ENCODE measurements at regions not wholly inside any gene's neighbourhood (a gene's known extent, or its start where the extent isn't known, plus 50 kb on each side); places are given as distances from the start of the nearest gene placed in this dataset.
A peak's percentile ranks its signal among the peaks of the same experiment; 100 is the strongest.
"Not testable (repeated sequence)": the region's sequence is repeated elsewhere in the genome, so short reads cannot be mapped to it uniquely, and the experiment has no call there.

DNA sequence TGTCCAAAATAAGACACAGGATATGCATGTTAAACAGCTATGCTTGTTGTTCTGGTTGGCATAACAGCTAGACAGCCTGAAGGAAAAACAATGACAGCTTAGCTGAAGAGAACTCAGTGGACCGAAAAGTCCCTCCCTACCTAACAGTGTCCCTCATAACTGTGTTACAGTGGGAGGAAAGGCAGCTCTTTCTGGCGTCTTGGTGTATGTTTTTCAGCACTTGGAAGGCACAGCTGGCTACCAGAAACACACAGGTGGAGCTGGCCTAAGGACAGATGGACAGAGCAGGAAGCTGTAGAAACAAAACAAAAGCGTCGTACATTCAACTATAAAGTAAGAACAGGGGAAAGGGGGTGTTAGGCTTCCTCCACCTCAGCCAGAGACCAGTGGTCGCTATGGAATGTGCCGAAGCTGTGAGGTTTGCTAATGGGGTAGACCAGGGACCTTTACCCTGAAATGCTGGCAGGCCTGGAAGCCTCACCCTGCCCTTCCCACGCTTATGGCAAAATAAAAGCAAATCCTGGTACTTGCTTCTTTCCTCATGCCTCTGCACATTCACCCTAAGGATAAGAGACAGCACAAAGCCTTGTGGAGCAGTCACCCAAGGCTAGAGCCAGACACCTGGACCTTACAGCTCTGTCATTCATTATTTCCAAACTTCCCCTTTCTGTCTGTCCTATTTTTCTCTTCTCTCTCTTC lies 103.5 kb upstream of the TRIB2 start:
- DNase-seq, result no peak

DNA sequence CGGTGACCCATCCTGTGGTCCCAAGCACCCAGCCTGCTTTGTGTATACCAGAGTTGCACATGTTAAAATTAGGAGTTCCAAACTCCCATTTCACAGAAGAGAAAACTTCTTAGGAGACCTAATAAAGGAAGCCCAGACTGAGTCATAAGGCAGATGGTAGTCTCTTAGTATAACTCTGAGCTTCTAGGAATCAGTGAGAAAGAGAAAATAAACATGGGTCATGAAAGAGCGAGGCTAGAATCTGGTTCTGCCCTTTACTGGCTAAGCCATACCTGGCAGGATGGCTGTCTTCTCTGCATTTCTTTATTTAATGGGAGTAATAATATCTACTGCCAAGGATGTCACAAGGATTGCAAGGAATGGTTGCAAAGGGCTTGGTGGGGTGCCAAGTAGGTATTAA lies 101.2 kb upstream of the TRIB2 start:
- no peak for DNase-seq

DNA sequence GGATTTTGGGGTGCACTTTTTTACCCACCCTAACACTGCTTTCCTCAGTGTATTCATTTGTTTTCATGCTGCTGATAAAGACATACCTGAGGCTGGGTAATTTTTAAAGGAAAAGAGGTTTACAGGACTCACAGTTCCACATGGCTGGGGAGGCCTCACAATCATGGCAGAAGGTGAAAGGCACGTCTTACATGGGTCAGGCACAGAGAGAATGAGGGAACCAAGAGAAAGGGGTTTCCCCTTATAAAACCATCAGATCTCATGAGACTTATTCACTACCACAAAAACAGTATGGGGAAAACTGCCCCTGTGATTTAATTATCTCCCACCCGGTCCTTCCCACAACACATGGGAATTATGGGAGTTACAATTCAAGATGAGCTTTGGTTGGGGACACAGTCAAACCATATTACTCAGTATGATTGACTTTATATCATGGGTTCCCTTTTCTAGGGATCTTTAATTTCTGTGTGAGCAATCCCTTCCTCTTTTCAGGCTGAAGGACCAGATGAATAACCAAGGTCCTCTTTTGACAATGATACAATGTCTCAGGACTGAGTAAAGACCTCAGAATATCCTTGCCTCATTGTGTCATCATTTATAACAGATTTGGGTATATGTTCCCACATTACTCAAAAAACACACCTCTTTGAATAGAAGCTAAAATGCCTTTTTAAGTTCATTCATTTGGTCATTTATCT lies 100.1 kb upstream of the TRIB2 start:
- peak; percentile 77 to 95 (median 93) for DNase-seq

DNA sequence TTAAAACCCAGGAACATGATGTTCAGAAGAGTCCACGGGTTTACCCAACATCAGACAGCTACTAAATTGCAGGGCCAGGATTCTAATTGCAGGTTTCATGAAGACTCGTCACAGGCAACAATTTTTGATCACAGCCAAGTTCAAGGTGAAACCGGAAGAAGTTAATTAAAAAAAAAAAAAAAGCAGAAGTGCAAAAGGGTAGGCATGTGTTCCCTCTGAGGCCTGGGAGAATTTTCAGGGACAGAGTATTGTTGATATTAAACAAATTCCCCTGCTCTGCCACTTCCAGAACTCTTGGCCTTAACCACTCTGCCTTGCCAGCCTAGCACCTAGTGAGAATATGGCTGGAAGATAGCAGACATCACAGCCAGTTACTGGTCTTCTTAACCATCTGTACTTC lies 99.4 kb upstream of the TRIB2 start:
- DNase-seq, result peak; percentile 31 to 35 (median 32)

DNA sequence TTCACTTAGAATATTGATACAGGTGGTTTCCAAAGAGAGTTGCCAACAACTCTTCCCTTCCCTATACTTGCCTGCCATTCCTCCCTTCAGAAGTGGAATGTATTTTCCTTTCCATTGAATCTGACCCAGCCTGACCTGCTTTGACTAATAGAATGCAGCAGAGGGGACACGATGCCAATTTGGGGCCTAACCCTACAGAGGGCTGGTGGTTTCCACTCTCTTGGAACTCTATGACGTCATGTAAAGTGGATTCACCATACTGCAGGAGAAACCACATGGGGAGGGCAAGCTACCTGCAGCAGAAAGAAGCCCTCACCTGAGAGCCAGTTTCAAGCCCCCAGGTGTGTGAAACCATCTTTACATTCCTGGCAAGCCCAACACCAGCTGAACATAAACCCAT lies 98.9 kb upstream of the TRIB2 start:
- DNase-seq, result no peak

DNA sequence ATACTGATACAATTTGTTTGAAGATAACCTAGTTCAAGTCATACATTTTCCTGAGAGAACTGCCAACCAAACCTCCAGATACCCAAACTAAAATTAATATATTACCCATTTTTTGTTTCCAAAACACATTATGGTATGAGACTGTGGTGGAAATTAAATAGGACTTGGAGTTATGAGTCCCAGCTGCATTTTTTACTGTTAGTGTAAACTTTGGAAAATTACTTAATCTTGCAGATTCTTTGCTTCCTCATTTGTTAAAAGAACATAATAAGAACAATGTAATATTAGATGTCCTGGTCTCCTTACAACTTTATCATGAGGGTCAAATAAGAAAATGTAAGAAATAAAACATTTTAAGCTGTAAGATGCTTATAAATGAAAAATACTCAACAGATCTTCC lies 98.2 kb upstream of the TRIB2 start:
- DNase-seq, result peak in 1 of 3 donors; percentile 13

DNA sequence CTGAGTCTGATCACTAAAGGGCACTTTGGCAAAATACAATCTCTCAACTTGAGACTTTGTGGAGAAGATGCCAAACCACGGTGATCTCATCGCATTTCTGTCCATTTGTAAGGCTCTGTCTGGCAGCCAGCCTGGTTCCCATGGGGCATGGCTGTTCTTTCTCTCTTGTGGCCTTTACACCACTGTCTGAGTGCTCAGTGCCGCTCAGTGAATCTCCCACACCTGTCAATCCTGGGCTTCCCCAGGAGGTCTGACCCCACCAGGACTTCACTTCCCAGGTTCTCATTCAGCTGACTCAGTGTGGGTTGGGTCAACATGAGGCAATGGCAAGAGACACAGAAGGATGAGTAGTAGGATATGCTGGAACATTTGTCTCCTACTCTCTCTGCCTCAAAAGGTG lies 96.8 kb upstream of the TRIB2 start:
- DNase-seq, result peak; percentile 38 to 52 (median 43)

DNA sequence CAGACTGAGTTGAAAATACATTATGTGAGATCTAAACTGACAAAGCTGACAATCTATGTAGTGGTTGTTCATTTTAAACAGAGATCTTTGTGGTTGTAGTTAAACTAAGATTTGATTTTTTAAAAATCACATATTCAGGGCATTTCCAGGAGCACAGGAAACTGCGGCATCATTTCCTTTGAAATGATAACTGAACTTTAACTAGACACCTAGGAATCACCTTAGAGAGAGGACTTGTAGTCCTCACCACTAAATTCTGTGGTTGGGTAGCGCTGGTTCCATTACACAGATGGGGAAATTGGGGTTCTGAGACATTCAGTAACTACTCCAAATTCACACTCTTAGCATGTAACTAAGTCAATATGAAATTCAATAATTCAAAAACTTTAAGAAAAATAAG lies 96.0 kb upstream of the TRIB2 start:
- DNase-seq, result no peak

DNA sequence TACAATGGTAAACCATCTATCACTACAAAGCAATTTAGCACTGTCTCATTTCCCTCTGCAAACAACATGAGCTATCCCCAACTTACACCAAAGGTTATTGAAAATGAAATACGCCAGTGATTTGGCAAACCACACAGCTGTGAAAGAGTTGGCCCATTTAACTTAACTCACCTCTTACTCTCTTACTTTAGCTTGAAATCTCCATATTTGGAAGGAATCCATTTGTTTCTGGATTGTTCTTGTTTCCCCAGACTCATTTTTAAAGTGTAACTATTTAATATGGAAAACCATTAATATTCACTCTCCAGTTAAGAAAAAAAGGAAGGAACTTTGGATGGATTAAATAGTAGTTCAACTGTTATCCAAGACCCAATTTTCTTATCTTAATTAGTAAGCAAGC lies 93.7 kb upstream of the TRIB2 start:
- DNase-seq, result no peak

DNA sequence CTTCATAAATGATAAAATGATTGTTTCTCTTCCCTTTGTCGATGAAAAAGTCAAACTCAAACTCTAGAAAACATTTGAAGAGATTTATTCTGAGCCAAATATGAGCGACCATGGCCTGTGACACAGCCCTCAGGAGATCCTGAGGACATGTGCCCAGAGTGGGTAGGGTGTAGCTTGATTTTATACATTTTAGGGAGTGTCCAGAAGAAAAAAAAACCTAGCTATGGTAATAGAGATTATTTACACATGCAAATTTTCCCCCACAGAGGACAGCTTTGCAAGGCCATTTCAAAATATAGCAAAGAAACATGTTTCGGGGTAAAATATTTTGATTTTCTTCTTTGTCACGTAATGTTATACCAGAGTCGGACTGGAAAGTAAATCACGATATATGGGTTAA lies 92.4 kb upstream of the TRIB2 start:
- no peak for DNase-seq

DNA sequence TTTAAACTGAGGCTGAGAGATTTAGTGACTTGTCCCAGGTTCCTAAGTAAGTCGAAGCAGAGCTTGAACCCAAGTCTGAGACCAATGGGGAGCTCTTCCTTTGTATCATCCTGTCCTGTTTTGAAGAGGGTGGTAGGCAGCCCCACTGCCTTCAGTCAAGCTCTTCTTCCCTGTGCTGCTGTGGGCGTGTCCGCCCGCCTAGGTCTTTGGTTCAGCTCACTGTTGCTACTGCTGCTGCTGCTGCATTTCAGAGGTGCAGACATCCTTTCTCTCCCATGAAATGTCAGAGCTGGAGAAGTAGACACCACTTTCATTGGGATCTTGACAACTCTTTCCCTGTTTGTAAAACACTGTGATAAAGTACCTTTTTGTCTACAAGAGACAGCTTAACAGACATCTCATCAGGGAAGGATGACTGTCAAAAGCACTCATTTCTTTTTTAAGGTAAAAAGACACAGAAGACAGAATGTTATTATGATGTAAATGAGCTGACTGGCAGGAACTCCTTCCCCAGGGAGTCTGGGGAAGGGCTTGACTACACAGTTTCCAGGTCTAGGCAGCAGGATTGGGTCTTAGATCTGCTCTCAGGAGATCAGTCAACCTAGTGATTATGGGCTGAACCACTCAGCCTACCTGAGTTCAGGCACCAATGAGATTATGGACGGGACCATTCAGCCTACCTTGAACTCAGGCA lies 91.7 kb upstream of the TRIB2 start:
- no peak for DNase-seq

DNA sequence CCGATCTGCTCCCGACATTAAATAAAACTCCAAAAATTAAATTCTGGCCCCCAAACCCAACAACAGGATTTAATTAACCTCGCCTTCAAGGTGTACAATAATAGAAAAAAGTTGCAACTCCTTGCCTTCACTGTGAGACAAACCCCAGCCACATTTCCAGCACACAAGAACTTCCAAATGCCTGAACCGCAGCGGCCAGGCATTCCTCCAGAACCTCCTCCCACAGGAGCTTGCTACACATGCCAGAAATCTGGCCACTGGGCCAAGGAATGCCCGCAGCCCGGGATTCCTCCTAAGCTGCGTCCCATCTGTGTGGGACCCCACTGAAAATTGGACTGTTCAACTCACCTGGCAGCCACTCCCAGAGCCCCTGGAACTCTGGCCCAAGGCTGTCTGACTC lies 88.2 kb upstream of the TRIB2 start:
- DNase-seq, result not testable (repeated sequence)

DNA sequence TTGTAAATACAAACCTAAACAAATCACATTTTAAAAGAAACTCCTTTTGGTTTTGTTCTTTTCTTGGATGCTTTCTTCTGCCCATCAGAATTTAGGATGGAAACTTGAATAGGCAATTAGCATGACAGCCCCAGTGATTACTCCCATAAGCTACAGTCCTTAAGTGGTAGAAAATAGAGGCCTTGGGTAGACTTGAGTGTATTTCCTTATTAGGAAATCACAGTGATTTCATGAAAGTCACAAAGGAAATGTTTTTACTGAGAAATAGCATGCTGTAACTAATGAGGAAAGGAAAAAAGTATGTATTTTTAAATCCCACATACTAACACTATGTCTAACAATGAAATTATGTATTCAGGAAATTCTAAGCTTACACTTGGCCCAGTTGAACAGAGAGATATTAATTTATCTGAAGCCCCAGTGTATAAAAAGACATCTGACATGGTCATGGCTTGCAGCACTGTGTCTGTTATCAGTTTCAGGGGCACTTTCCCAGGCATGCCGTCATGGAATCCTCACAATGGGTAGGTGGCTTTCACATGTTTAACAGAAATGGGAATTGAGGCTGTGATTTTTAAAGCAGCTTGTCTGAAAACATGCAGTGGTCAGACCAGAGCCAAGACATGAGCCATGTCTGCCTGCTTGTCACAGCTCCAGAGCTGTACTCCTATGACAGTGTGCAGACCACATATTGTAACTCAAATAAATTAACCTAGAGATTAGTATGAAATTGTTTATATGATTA lies 79.7 kb upstream of the TRIB2 start:
- no peak for DNase-seq

DNA sequence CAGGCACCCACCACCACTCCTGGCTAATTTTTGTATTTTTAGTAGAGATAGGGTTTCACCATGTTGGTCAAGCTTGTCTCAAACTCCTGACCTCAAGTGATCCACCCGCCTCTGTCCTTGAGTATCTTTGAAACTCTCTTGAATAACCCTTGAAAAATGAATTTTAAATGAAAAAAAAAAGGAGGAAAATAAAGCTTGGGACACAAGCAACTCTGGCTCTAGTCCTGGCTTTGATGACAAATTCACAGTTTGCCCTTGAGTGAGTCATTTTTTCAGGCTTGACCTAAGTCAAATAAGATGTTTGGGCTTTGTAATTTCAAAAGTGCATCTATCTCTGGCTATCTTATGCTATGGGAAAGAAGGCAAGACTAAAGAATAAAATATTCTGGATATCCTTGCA lies 79.0 kb upstream of the TRIB2 start:
- DNase-seq, result peak in 1 of 3 donors; percentile 14

DNA sequence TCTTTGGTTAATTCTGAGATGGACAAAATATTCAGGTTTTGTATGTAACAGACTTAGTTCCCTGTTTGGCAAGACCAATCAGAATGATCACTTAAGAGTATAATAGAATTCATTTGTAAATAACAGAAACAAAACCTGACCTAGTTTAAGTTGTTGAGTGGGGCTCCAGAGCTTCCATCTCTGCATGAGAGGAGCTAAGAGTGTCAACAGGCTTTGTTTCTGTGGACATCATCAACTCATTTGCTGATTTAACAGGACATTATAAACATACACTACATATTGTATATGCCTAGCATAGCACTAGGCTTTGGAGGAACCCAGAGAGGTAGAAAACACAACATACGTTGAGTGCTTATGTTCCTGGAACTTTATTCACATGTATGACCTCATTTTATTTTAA lies 75.3 kb upstream of the TRIB2 start:
- no peak for DNase-seq

DNA sequence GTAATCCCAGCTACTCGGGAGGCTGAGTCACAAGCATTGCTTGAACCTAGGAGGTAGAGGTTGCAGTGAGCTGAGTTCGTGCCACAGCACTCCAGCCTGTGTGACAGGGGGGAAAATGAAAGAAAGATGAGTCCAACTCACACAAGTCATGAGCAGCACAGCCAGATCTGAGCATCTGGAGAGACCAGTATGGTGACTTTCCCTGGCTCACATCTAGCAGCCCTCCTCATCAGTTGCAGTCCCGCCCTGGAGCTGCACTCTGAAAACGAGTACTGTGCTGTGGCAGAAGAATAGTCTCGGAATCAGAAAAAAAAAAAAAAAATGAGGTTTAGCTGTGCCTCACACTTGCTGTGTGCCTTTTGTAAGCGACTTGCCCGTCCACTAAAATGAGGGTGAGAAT lies 74.4 kb upstream of the TRIB2 start:
- no peak for DNase-seq

DNA sequence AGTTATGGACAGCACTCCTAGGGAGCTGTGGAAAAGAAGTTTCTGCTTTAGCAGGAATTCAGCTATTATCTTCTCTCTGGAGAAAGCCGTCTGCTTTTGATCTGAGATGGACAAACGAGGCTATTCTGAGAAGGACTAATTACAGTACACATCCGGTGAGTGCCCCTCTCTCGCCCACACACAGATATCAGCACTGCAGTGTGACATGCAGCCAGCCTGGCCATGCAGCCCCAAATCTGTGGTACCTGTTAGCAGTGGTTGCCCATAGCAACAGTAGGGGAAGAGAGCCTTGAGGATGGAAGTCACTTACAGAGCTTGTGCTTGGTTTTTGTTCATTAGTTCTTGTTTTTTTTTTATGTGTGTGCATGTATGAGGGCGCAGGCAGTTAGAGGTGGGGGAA lies 73.9 kb upstream of the TRIB2 start:
- DNase-seq, result no peak

DNA sequence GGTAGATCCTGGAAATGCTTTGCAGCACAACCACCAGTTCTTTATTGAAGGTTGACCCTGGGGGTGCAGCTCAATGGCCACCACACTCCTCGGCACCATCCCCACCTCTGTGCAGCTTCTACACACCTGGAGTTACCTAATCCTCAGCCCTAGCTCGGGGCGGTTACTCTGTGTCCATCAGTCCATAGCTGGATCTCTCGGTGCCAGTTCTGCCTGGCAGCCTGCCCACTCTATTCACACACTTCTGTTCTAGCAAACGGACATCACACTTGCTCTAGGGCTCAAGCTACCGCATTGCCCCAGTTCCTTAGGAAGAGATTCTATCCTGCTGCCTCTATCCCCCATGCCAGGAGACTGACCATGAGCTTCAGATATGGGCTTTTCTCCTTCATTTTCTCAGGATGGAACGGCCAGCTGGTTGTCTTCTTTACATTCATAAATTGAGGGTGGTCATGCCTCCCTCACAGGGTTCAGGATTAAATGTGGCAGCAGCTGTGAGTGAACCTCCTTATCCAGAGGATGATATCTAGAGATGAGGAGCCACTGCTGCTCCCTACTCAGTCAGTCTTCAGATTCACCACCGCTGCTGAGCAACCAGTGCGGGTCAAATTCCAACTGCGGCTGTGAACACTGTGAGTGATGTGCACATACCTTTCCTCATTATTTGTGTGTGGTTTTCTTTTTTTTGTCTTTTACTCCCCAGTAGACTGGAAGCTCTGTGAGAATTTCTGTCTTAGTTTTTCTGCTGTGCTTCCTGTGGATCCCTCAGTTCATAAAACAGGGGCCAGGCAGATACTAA lies 66.9 kb upstream of the TRIB2 start:
- DNase-seq, result no peak

DNA sequence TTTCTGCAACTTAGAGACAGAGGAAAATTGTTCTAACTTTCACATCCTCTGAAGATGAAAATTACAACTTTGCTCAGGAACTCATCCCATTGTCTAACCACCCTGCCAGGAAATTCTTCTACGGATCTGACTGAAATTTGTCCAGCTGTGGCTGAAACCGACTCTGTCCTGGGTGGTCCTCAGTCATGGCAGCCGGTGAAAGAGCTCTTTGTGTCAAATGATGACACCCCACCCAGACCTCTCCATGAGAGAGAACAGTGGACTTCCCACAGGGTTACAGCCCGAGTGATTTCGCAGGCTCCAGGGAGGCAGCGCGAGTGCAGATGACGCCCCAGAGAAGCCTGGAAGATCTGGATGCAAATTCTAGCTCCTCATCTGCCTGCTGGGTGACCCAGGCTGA lies 65.1 kb upstream of the TRIB2 start:
- DNase-seq, result no peak

DNA sequence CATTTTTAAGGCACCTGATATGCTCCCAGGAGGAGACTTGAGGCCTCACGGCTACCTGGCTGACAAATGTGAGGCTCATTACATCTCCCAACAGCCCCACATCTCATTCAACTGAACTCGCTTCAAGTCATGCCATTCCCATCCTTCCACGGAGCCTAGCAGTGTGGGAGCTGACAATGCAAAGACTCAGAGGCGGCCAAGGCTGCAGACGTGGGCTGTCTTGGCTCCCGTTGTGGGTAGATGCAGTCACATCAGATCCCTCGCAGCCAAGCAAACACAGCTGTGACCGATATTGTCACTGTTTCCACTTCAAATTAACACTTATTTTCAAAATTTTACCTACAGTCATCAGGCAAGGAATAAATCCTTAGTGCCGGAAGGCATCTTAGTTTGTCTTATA lies 64.0 kb upstream of the TRIB2 start:
- DNase-seq, result no peak

DNA sequence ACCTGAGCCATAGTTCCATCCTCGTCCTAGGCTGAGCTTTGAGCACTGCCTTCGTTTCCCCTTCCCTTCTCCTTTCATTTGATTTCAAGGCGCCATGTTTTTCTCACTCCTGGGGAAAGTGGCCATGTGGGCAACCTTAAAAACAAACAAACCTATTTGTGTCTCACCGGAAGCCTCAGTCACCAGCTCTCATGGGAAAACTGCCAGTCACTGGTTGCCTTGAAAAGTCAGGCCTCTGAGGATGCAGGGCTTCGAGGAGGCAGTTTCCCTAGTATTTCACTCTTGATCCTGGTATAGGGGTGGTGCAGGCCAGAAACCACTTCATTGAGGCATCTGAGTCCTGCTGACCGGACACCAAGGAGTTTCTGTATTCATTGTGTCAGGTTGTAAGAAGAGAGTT lies 59.2 kb upstream of the TRIB2 start:
- DNase-seq, result no peak

DNA sequence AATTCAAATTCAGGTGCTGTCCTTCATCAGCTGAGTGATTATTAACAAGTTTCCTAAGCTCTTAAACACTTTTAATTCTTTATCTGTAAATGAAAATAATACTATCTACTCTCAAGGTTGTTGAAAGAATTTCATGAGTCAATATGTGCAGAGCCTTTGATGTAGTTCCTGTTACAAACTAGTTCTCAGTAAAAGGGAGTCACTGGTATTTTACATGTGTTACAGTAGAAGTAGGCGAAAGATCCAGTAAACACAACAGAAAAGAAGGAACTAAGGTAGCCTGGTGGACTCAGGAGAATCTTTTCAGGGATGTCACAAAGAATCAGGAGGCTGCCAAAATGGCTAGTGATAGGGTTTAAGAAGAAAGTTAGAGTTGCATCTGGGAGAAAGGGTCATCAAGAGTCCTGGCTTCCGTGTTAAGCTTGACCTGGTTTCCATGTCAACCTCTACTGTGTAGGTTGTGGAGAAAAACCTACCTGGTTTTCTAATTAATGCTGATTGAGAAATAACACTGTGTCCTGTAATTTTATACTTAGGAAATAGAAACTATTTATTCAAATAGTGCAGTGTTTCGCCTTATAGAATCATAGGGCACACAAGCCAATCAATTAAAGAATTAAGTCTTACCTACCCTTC lies 58.3 kb upstream of the TRIB2 start:
- DNase-seq, result peak in 2 of 3 donors; percentile 11 to 25

Data from suppressor macrophage treated with lipopolysaccharide for 1 hour (primary cell).